Spleen (tissue), 11 donors: ENCODE measurements at regions not wholly inside any gene's neighbourhood (a gene's known extent, or its start where the extent isn't known, plus 50 kb on each side); places are given as distances from the start of the nearest gene placed in this dataset.
"Not testable (repeated sequence)": the region's sequence is repeated elsewhere in the genome, so short reads cannot be mapped to it uniquely, and the experiment has no call there.

ENCODE experiments used
- DNase-seq: peaks from one replicate; pipeline ENCODE4 v3.0.0-alpha.2; 2020
- H3K27ac ChIP-seq, 8 donors: fragments of 200-600 bp; sonication (generic) in 7 of 8; 1 replicate in 4 of 8; 2 replicates in 4 of 8; pipeline versions ENCODE4 v1.5.0 to v1.8.0; 2016 to 2021; ENCODE audit warnings: inconsistent platforms in 4 of 8, mild to moderate bottlenecking in 4 of 8, moderate library complexity in 1 of 8
- H3K27me3 ChIP-seq, 7 donors: fragments of 200-600 bp; sonication (generic) in 6 of 7; replicated peaks in 1 of 7; 1 replicate in 4 of 7; 2 replicates in 3 of 7; pipeline versions ENCODE4 v1.5.0 to v1.8.0; 2016 to 2021; ENCODE audit warnings: inconsistent platforms in 3 of 7, mild to moderate bottlenecking in 1 of 7
- H3K36me3 ChIP-seq, 6 donors: fragments of 200-600 bp; sonication (generic) in 5 of 6; 1 replicate in 4 of 6; 2 replicates in 2 of 6; pipeline versions ENCODE4 v1.5.0 to v1.8.0; 2016 to 2021; ENCODE audit warnings: inconsistent platforms in 2 of 6
- H3K4me1 ChIP-seq, 6 donors: fragments of 200-600 bp; sonication (generic) in 5 of 6; 1 replicate in 3 of 6; 2 replicates in 3 of 6; pipeline versions ENCODE4 v1.5.0 to v1.8.0; 2016 to 2021; ENCODE audit warnings: inconsistent platforms in 3 of 6
- H3K4me3 ChIP-seq, 8 donors: fragments of 200-600 bp; sonication (generic) in 7 of 8; 1 replicate in 4 of 8; 2 replicates in 4 of 8; pipeline versions ENCODE4 v1.5.0 to v1.8.0; 2016 to 2021; ENCODE audit warnings: inconsistent platforms in 4 of 8, mild to moderate bottlenecking in 4 of 8, moderate library complexity in 2 of 8
- H3K9me3 ChIP-seq, 8 donors: fragments of 200-600 bp; sonication (generic) in 7 of 8; 1 replicate in 4 of 8; 2 replicates in 4 of 8; pipeline versions ENCODE4 v1.5.0 to v1.8.0; 2016 to 2021; ENCODE audit warnings: inconsistent platforms in 4 of 8
- CTCF ChIP-seq, 11 experiments: fragments of 200-600 bp in 7 of 11; fragments of 450-650 bp in 4 of 11; sonication (generic) in 4 of 11; IDR thresholded peaks in 8 of 11; conservative IDR thresholded peaks in 3 of 11; 1 replicate in 7 of 11; 2 replicates in 4 of 11; pipeline versions ENCODE4 v1.4.0 to v1.8.0; 2016 to 2021; ENCODE audit warnings: antibody characterized with exemption in 11 of 11, inconsistent platforms in 4 of 11, mild to moderate bottlenecking in 1 of 11
- POLR2A ChIP-seq, 3 donors: fragments of 450-650 bp; IDR thresholded peaks; one replicate each; pipeline ENCODE4 v1.5.1; 2017; ENCODE audit warnings: antibody characterized with exemption in 3 of 3, mild to moderate bottlenecking in 1 of 3
- POLR2AphosphoS5 ChIP-seq, 3 donors: sonication (generic); formaldehyde crosslinking; IDR thresholded peaks; one replicate each; pipeline ENCODE4 v1.5.1; 2017; ENCODE audit warnings: antibody characterized with exemption in 3 of 3
- WGBS, 5 donors: extraction: QIAGEN DNeasy Blood & Tissue Kit in 3 of 5; methylation state at CpG; one replicate each; pipeline versions ENCODE4 v1.1.5 to v1.1.7; 2013 to 2018; 5-methylcytosine and 5-hydroxymethylcytosine counted together
- intact Hi-C: fragments of 100-400 bp; cut with DNase I; formaldehyde crosslinking; loops from one replicate; pipeline ENCODE4 v1.15.0; 2023; ENCODE audit warnings: low total_unique reads
- donor health status: healthy with polysubstance abuse.
- donor health status: DM: no; HTN: no; CAD: no; lungs with moderate emphysema.
- donor health status: DM: no; HTN: no; CAD: no.
- donor health status: Bipolar disorder and iron deficiency.
- donor health status: healthy.
- donor health status: DM: no; HTN: no; CAD: no.
- donor health status: DM: yes; HTN: yes; CAD: no.

GRCh38 chr10:71085689-71086438, 126.5 kb upstream of the UNC5B start:
- TF ChIP-seq CTCF (IDR thresholded peaks at IDR 0.05 in 8 of 11, conservative IDR thresholded peaks at IDR 0.05 in 3 of 11): no peak
- TF ChIP-seq POLR2AphosphoS5 (IDR thresholded peaks at IDR 0.05): no peak
- no peak for TF ChIP-seq POLR2A (IDR thresholded peaks at IDR 0.05)
- Histone ChIP-seq H3K36me3 (no peaks in the 10 kb centered on the region), H3K9me3 (no peaks in the 10 kb centered on the region), H3K27ac (no peak overlapping the region), H3K27me3 (peaks cover 0 to 7% (median 0%) of the 10 kb centered on the region in 7 donors), H3K4me1 (no peaks in the 10 kb centered on the region), H3K4me3 (no peak overlapping the region)
- intact Hi-C loops: no loop called here
- peak; percentile 39 for DNase-seq
- 63 to 80% (median 76%) methylated on average over 18 of the region's 18 CpGs for WGBS, 5 donors

DNA sequence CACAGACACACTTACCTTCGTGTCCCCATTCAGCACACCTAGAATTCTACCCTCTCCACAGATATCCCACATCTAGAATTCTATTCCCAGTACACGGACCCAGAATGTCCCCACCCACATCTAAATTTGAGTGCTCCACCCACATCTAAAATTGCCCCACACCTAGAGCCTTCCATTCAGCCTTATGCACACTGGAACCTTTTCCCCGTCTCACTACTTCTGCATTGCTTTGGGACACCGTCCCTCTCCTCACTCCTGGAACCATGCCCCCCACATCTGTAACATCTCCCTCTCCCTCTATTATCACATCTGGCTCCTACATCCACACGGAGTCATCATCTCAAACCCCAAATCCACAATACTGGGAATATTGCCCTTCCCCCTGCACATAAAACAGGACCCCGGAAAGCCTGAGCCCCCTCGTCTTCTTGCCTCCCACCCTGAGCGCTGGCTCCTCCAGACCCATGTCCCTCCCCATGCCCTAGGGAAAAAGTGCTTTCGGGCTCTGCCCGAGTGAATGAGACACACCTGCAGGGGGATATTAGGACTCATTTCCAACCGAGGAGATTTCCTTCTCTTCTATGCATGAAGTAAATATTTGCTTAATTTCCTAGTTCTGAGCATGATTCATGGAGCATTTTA, 125.8 kb upstream of the UNC5B start:
- no peak overlapping the region for H3K27ac ChIP-seq
- intact Hi-C loops: no loop called here
- no peaks in the 10 kb centered on the region for H3K9me3 ChIP-seq
- TF ChIP-seq POLR2A (IDR thresholded peaks at IDR 0.05): no peak
- no peaks in the 10 kb centered on the region for H3K4me1 ChIP-seq
- peak; percentile 28 for DNase-seq
- peaks cover 0 to 7% (median 0%) of the 10 kb centered on the region in 7 donors for H3K27me3 ChIP-seq
- H3K36me3 ChIP-seq: no peaks in the 10 kb centered on the region
- no peak overlapping the region for H3K4me3 ChIP-seq
- 75 to 89% (median 85%) methylated on average over 11 of the region's 11 CpGs for WGBS, 5 donors

- H3K4me1 ChIP-seq: no peaks in the 10 kb centered on the region
- H3K4me3 ChIP-seq: no peak overlapping the region
- peaks cover 0 to 7% (median 0%) of the 10 kb centered on the region in 7 donors for H3K27me3 ChIP-seq
- DNase-seq: no peak
- no peak for TF ChIP-seq CTCF (IDR thresholded peaks at IDR 0.05 in 8 of 11, conservative IDR thresholded peaks at IDR 0.05 in 3 of 11)
- TF ChIP-seq POLR2AphosphoS5 (IDR thresholded peaks at IDR 0.05): no peak
- no peak for TF ChIP-seq POLR2A (IDR thresholded peaks at IDR 0.05)
- no peaks in the 10 kb centered on the region for H3K9me3 ChIP-seq
- H3K27ac ChIP-seq: no peak overlapping the region
- 82 to 88% (median 85%) methylated on average over 4 of the region's 4 CpGs for WGBS, 5 donors
- intact Hi-C loops: no loop called here
- no peaks in the 10 kb centered on the region for H3K36me3 ChIP-seq
Measured at GRCh38 chr10:71087622-71088021, 124.7 kb upstream of the UNC5B start.

GRCh38 chr10:71088054-71088453, 124.3 kb upstream of the UNC5B start:
- no peak overlapping the region for H3K27ac ChIP-seq
- H3K4me1 ChIP-seq: no peaks in the 10 kb centered on the region
- DNase-seq: no peak
- H3K4me3 ChIP-seq: no peak overlapping the region
- no peaks in the 10 kb centered on the region for H3K9me3 ChIP-seq
- WGBS, 5 donors: 86 to 98% (median 97%) methylated on average over 9 of the region's 9 CpGs
- intact Hi-C loops: no loop called here
- peaks cover 0 to 7% (median 0%) of the 10 kb centered on the region in 7 donors for H3K27me3 ChIP-seq
- no peaks in the 10 kb centered on the region for H3K36me3 ChIP-seq
- TF ChIP-seq CTCF (IDR thresholded peaks at IDR 0.05 in 8 of 11, conservative IDR thresholded peaks at IDR 0.05 in 3 of 11): no peak
- no peak for TF ChIP-seq POLR2AphosphoS5 (IDR thresholded peaks at IDR 0.05)
- TF ChIP-seq POLR2A (IDR thresholded peaks at IDR 0.05): no peak

GRCh38 chr10:71088578-71088977, 123.8 kb upstream of the UNC5B start:
- H3K36me3 ChIP-seq, DNase-seq, H3K4me3 ChIP-seq, H3K4me1 ChIP-seq, H3K27me3 ChIP-seq, H3K9me3 ChIP-seq, intact Hi-C loops, H3K27ac ChIP-seq: not testable (repeated sequence)
- WGBS, 5 donors: 82 to 91% (median 88%) methylated on average over 7 of the region's 7 CpGs
